GM13977 (cell line): ENCODE measurements at regions not wholly inside any gene's neighbourhood (a gene's known extent, or its start where the extent isn't known, plus 50 kb on each side); places are given as distances from the start of the nearest gene placed in this dataset.

ENCODE experiments used
- DNase-seq: peaks from one replicate; pipeline ENCODE4 v3.0.0; 2012; ENCODE audit warnings: low spot score
- CTCF ChIP-seq: IDR thresholded peaks from 2 replicates; pipeline ENCODE4 v1.5.1; 2012; ENCODE audit warnings: mild to moderate bottlenecking, control low read depth; ENCODE audit not compliant: insufficient read depth; ENCODE audit errors: extremely low read depth, missing control alignments
- in situ Hi-C: fragments of 300-500 bp; cut with MboI; formaldehyde crosslinking; loops from one replicate; pipeline ENCODE4 v1.12.0; 2022; ENCODE audit warnings: low sequenced_read_pairs, low pct_unique_long_range_greater_than_20kb, mixed read lengths, inconsistent platforms; ENCODE audit not compliant: unreplicated experiment

GRCh38 chr17:37830151-37830993, 85.5 kb upstream of the HNF1B start:
- DNase-seq = peak; percentile 48
- in situ Hi-C loops = no loop called here
- TF ChIP-seq CTCF = no peak

- no peak for TF ChIP-seq CTCF
- in situ Hi-C loops = no loop called here
- DNase-seq = peak; percentile 36
These were observed 84.8 kb upstream of the HNF1B start for GRCh38 chr17:37829592-37830123.

- TF ChIP-seq CTCF = no peak
- no peak for DNase-seq
- in situ Hi-C loops = no loop called here
These were observed 83.8 kb upstream of the HNF1B start for GRCh38 chr17:37828651-37829124.

- no peak for DNase-seq
- TF ChIP-seq CTCF = no peak
- in situ Hi-C loops = no loop called here
These were observed 83.2 kb upstream of the HNF1B start for GRCh38 chr17:37827905-37828650.

- in situ Hi-C loops = no loop called here
- no peak for DNase-seq
- no peak for TF ChIP-seq CTCF
These were observed 81.9 kb upstream of the HNF1B start for GRCh38 chr17:37826497-37827430.

- in situ Hi-C loops = no loop called here
These were observed 81.0 kb upstream of the HNF1B start for GRCh38 chr17:37825851-37826250.

More at GRCh38 chr17:37825851-37826250, 81.0 kb upstream of the HNF1B start:
- no peak for TF ChIP-seq CTCF
- no peak for DNase-seq
